ENCODE measurements at regions not wholly inside any gene's neighbourhood (a gene's known extent, or its start where the extent isn't known, plus 50 kb on each side); places are given as distances from the start of the nearest gene placed in this dataset.

DNA sequence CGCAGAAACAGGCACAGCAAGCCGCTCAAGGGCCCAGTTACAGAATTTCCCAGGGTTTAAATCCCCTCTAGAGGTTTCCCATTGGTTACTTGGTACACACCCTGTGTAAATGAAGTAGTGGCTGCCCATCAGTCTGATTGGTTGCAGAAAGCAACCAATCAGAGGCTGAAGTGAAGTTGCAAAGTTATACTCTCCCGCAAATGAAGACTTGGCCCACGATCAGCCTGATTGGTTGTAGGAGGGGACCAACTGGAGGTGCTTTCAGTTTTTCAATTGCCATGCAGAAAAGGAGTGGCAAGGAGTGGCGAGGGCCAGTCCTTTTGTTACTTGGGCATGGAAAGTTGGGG lies 909.2 kb upstream of the AUTS2 start:
- WGBS (ENCODE audit: insufficient coverage, low coverage, low lambda C conversion rate, missing lambda C conversion rate), result 79% methylated on average over 4 of the region's 5 CpGs

DNA sequence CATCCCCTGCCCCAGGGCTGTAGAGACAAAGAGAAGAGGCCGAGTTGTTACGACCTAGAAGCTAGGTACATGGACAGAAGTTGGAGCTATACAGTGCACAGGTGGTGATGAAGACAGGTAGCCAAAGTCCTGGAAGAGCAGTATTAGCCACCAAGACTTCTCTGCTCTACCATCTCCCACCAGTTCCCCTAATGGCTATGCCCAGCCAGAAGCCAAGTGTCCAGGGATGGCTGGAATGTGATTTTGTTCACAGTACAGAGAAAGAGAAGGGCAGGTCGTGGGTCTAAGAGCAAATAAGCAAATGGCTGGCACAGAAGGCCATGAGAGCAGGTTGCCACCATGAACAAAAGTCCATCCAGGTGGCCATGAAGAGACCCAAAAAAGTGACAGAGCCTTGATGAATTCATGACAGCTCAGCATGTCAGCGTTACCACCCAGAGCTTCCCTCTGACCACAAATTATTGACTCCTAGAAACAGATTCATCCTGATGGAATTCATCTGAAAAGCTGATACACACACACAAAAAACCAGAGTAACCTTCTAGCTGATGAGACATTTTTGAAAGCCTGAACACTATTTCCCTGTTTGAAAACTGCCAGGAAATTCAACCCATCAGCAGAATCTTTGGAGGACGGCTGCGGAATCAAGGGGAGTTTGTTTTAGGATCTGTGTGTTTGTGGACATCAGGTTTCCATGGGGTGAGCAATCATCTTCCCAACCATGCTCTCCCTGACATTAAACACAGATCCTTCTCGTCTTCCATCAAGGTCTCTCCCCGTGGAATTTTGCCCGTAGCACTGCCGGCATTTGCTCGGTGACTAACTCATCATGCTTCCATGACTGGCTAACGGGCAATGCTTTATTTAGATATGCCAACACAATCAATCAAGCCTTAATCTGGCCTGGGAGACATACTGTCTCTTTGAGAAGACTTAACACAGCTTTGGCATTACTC lies 906.7 kb upstream of the AUTS2 start:
- TF ChIP-seq CTCF (IDR thresholded peaks at IDR 0.05), result no peak
- no peak for TF ChIP-seq POLR2A (IDR thresholded peaks at IDR 0.05)
- H3K36me3 ChIP-seq, result no peaks in the 10 kb centered on the region
- no peaks in the 10 kb centered on the region for H3K9me3 ChIP-seq
- H3K4me1 ChIP-seq, result no peaks in the 10 kb centered on the region
- H3K27me3 ChIP-seq, result no peaks in the 10 kb centered on the region
- WGBS (ENCODE audit: insufficient coverage, low coverage, low lambda C conversion rate, missing lambda C conversion rate), result 57% methylated on average over 11 of the region's 12 CpGs
- H3K4me3 ChIP-seq, result no peak overlapping the region
- DNase-seq (no peak), ATAC-seq (no peak)
- H3K27ac ChIP-seq, result no peak overlapping the region
- intact Hi-C loops (cut with DNase I), result no loop called here

More for the DNA sequence above, 909.2 kb upstream of the AUTS2 start:
- H3K9me3 ChIP-seq, result no peaks in the 10 kb centered on the region
- DNase-seq (no peak), ATAC-seq (no peak)
- H3K4me1 ChIP-seq, result no peaks in the 10 kb centered on the region
- H3K4me3 ChIP-seq, result no peak overlapping the region
- no peak overlapping the region for H3K27ac ChIP-seq
- TF ChIP-seq CTCF (IDR thresholded peaks at IDR 0.05), result no peak
- TF ChIP-seq POLR2A (IDR thresholded peaks at IDR 0.05), result no peak
- no peaks in the 10 kb centered on the region for H3K36me3 ChIP-seq
- H3K27me3 ChIP-seq, result no peaks in the 10 kb centered on the region
- intact Hi-C loops (cut with DNase I), result no loop called here

DNA sequence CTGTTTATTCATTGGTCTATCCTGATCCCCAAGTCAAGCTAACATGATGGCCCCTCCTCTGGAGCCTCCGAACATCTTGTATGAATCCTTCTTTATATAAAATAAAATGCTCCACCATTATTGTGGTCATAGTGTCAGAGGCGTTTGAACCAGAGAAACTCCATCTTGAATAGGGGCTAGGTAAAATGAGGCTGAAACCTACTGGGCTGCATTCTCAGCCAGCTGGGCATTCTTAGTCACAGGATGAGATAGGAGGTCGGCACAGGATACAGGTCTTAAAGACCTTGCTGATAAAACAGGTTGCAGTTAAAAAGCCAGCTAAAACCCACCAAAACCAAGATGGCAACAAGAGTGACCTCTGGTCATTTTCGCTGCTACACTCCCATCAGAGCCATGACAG lies 905.8 kb upstream of the AUTS2 start:
- ATAC-seq (no peak), DNase-seq (no peak)
- intact Hi-C loops (cut with DNase I), result no loop called here
- TF ChIP-seq CTCF (IDR thresholded peaks at IDR 0.05), result no peak
- TF ChIP-seq POLR2A (IDR thresholded peaks at IDR 0.05), result no peak
- Histone ChIP-seq H3K4me1 (no peaks in the 10 kb centered on the region), H3K4me3 (no peak overlapping the region), H3K9me3 (no peaks in the 10 kb centered on the region), H3K27me3 (no peaks in the 10 kb centered on the region), H3K36me3 (no peaks in the 10 kb centered on the region), H3K27ac (no peak overlapping the region)
- 60% methylated on average over 4 of the region's 4 CpGs for WGBS (ENCODE audit: insufficient coverage, low coverage, low lambda C conversion rate, missing lambda C conversion rate)

DNA sequence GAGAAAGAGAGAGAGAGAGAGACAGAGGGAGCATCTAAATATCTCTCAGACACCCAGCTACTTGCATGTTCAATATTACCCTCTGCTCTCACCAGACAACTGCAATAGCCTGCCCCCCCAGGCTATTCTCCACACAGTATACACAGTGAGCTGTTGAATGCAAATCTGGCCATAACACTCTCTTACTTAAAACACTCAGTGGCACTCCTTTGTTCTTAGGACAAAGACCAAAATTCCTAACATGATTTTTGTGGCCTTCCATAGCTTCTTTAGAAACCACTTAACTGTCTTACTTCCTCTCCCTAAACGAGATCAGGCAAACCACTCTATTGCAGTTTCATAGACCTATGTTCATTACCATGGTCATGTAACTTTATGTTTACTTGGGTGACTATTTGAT lies 903.6 kb upstream of the AUTS2 start:
- Histone ChIP-seq H3K4me1 (no peaks in the 10 kb centered on the region), H3K4me3 (no peak overlapping the region), H3K9me3 (no peaks in the 10 kb centered on the region), H3K27me3 (no peaks in the 10 kb centered on the region), H3K36me3 (no peaks in the 10 kb centered on the region), H3K27ac (no peak overlapping the region)
- TF ChIP-seq CTCF (IDR thresholded peaks at IDR 0.05) (no peak), POLR2A (IDR thresholded peaks at IDR 0.05) (no peak)
- ATAC-seq, result no peak
- 31% methylated on average over 1 of the region's 1 CpG for WGBS (ENCODE audit: insufficient coverage, low coverage, low lambda C conversion rate, missing lambda C conversion rate)
- intact Hi-C loops (cut with DNase I), result no loop called here
- DNase-seq, result no peak
